ENCODE measurements at regions not wholly inside any gene's neighbourhood (a gene's known extent, or its start where the extent isn't known, plus 50 kb on each side); places are given as distances from the start of the nearest gene placed in this dataset.

- TF ChIP-seq, protein P1, sequence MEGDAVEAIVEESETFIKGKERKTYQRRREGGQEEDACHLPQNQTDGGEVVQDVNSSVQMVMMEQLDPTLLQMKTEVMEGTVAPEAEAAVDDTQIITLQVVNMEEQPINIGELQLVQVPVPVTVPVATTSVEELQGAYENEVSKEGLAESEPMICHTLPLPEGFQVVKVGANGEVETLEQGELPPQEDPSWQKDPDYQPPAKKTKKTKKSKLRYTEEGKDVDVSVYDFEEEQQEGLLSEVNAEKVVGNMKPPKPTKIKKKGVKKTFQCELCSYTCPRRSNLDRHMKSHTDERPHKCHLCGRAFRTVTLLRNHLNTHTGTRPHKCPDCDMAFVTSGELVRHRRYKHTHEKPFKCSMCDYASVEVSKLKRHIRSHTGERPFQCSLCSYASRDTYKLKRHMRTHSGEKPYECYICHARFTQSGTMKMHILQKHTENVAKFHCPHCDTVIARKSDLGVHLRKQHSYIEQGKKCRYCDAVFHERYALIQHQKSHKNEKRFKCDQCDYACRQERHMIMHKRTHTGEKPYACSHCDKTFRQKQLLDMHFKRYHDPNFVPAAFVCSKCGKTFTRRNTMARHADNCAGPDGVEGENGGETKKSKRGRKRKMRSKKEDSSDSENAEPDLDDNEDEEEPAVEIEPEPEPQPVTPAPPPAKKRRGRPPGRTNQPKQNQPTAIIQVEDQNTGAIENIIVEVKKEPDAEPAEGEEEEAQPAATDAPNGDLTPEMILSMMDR (conservative IDR thresholded peaks at IDR 0.05; ENCODE audit: low read length) = no peak
- no peak for TF ChIP-seq EZH2phosphoT487 (IDR thresholded peaks at IDR 0.05; ENCODE audit: borderline replicate concordance, low read depth, low read length)
Observed at GRCh38 chr20:57107208-57107607, 159.2 kb downstream of the BMP7 start.

Data from OCI-LY7 (cell line).